ENCODE measurements at regions not wholly inside any gene's neighbourhood (a gene's known extent, or its start where the extent isn't known, plus 50 kb on each side); places are given as distances from the start of the nearest gene placed in this dataset.
"Not testable (repeated sequence)": the region's sequence is repeated elsewhere in the genome, so short reads cannot be mapped to it uniquely, and the experiment has no call there.

DNA sequence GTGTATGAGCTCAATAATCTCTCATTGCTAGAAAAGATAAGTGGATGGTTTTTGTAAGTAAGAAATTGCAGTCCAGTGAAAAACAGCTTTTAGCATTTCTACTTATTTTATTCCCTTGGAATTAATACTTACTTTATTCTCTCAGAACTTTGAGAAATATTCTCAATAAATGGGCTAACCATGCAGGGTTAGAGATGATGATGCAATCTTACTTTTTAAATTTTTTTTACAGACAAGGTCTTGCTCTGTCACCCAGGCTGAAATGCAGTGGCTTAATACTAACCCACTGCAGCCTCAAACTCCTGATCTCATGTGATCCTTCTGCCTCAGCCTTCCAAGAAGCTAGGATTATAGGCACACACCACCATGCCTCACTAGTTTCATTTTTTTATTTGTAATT, 440.8 kb upstream of the ZP4 start (continued):
- TF ChIP-seq HNF4A (conservative IDR thresholded peaks at IDR 0.05), result no peak
- TF ChIP-seq, protein P1, sequence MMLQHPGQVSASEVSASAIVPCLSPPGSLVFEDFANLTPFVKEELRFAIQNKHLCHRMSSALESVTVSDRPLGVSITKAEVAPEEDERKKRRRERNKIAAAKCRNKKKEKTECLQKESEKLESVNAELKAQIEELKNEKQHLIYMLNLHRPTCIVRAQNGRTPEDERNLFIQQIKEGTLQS (IDR thresholded peaks at IDR 0.05), result no peak
- TF ChIP-seq EGR1 (IDR thresholded peaks at IDR 0.05; ENCODE audit: low read depth in 2 of 2), result no peak
- no peak for TF ChIP-seq NR2F2 (IDR thresholded peaks at IDR 0.05)
- TF ChIP-seq, protein P2, sequence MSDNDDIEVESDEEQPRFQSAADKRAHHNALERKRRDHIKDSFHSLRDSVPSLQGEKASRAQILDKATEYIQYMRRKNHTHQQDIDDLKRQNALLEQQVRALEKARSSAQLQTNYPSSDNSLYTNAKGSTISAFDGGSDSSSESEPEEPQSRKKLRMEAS (IDR thresholded peaks at IDR 0.05), result no peak
- TF ChIP-seq HNF4G (IDR thresholded peaks at IDR 0.05), result no peak
- TF ChIP-seq RXRA (IDR thresholded peaks at IDR 0.05), result no peak

DNA sequence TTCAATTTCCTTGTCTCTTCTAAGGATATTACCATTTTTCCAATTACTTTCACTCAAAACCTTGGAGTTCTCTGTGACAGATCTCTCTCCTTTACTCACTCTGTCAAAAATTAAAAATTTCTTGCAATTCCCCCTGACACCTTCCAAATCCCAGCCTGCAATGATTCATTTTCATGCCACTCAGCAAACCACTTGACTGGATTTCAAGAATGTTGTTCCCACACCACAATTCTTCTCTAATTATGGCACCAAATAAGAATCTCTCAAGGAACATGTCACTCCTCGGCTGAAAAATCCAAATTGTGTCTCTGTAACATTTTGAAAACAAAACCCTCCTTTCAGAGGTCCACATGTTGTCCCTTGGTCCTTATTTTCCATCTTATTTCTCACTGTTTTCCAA, 438.9 kb upstream of the ZP4 start:
- H3K9me3 ChIP-seq (ENCODE audit: control insufficient read depth in 4 of 4, low read length in 3 of 4), result no peaks in the 10 kb centered on the region
- H3K4me3 ChIP-seq (ENCODE audit: low read depth in 1 of 3, low read length in 3 of 3), result no peak overlapping the region
- H3K36me3 ChIP-seq (ENCODE audit: control insufficient read depth in 4 of 4, insufficient read depth in 3 of 4, low read depth in 1 of 4, low read length in 3 of 4), result no peaks in the 10 kb centered on the region
- no peak for DNase-seq (ENCODE audit: low spot score)
- no peak for TF ChIP-seq SP1 (IDR thresholded peaks at IDR 0.05)
- no peak overlapping the region for H3K27ac ChIP-seq (ENCODE audit: low read depth in 1 of 2, low read length in 2 of 2)
- WGBS, result 85% methylated on average over 1 of the region's 1 CpG
- no peaks in the 10 kb centered on the region for H3K4me1 ChIP-seq (ENCODE audit: control insufficient read depth in 4 of 4, insufficient read depth in 4 of 4, low read length in 3 of 4)
- no peaks in the 10 kb centered on the region for H3K27me3 ChIP-seq (ENCODE audit: control insufficient read depth in 4 of 4, insufficient read depth in 4 of 4, low read length in 3 of 4)
- H3K9ac ChIP-seq (ENCODE audit: low read depth in 1 of 2, low read length in 2 of 2), result no peak overlapping the region

DNA sequence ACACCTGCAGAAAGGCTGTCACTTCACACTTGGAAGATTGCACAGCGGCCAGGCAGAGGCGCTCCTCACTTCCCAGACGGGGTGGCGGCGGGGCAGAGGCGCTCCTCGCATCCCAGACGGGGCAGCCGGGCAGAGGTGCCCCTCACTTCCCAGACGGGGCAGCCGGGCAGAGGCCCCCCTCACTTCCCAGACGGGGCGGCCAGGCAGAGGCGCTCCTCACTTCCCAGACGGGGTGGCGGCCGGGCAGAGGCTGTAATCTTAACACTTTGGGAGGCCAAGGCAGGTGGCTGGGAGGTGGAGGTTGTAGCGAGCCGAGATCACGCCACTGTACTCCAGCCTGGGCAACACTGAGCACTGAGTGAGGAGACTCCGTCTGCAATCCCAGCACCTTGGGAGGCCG, 436.3 kb upstream of the ZP4 start:
- not testable (repeated sequence) for H3K36me3 ChIP-seq (ENCODE audit: control insufficient read depth in 4 of 4, insufficient read depth in 3 of 4, low read depth in 1 of 4, low read length in 3 of 4); H3K27ac ChIP-seq (ENCODE audit: low read depth in 1 of 2, low read length in 2 of 2); H3K4me3 ChIP-seq (ENCODE audit: low read depth in 1 of 3, low read length in 3 of 3); H3K4me1 ChIP-seq (ENCODE audit: control insufficient read depth in 4 of 4, insufficient read depth in 4 of 4, low read length in 3 of 4); H3K9ac ChIP-seq (ENCODE audit: low read depth in 1 of 2, low read length in 2 of 2); DNase-seq (ENCODE audit: low spot score); H3K27me3 ChIP-seq (ENCODE audit: control insufficient read depth in 4 of 4, insufficient read depth in 4 of 4, low read length in 3 of 4); H3K9me3 ChIP-seq (ENCODE audit: control insufficient read depth in 4 of 4, low read length in 3 of 4)
- 96% methylated on average over 22 of the region's 22 CpGs for WGBS

GRCh38 chr1:238326479-238326878, 435.8 kb upstream of the ZP4 start:
- H3K27me3 ChIP-seq (ENCODE audit: control insufficient read depth in 4 of 4, insufficient read depth in 4 of 4, low read length in 3 of 4); H3K4me1 ChIP-seq (ENCODE audit: control insufficient read depth in 4 of 4, insufficient read depth in 4 of 4, low read length in 3 of 4); DNase-seq (ENCODE audit: low spot score); H3K4me3 ChIP-seq (ENCODE audit: low read depth in 1 of 3, low read length in 3 of 3); H3K9ac ChIP-seq (ENCODE audit: low read depth in 1 of 2, low read length in 2 of 2); H3K9me3 ChIP-seq (ENCODE audit: control insufficient read depth in 4 of 4, low read length in 3 of 4); H3K36me3 ChIP-seq (ENCODE audit: control insufficient read depth in 4 of 4, insufficient read depth in 3 of 4, low read depth in 1 of 4, low read length in 3 of 4); H3K27ac ChIP-seq (ENCODE audit: low read depth in 1 of 2, low read length in 2 of 2): not testable (repeated sequence)
- 51% methylated on average over 9 of the region's 9 CpGs for whole genome bisulfite sequencing

GRCh38 chr1:238324211-238324864, 433.6 kb upstream of the ZP4 start:
- WGBS, result 70% methylated on average over 9 of the region's 9 CpGs

More at GRCh38 chr1:238324211-238324864, 433.6 kb upstream of the ZP4 start:
- Histone ChIP-seq H3K9ac (ENCODE audit: low read depth in 1 of 2, low read length in 2 of 2) (no peak overlapping the region), H3K27ac (ENCODE audit: low read depth in 1 of 2, low read length in 2 of 2) (no peak overlapping the region), H3K9me3 (ENCODE audit: control insufficient read depth in 4 of 4, low read length in 3 of 4) (no peaks in the 10 kb centered on the region), H3K36me3 (ENCODE audit: control insufficient read depth in 4 of 4, insufficient read depth in 3 of 4, low read depth in 1 of 4, low read length in 3 of 4) (no peaks in the 10 kb centered on the region), H3K4me1 (ENCODE audit: control insufficient read depth in 4 of 4, insufficient read depth in 4 of 4, low read length in 3 of 4) (peaks cover 0 to under 1% (median 0%) of the 10 kb centered on the region in 4 donors), H3K4me3 (ENCODE audit: low read depth in 1 of 3, low read length in 3 of 3) (no peak overlapping the region), H3K27me3 (ENCODE audit: control insufficient read depth in 4 of 4, insufficient read depth in 4 of 4, low read length in 3 of 4) (no peaks in the 10 kb centered on the region)
- TF ChIP-seq HNF4A (conservative IDR thresholded peaks at IDR 0.05), result no peak
- TF ChIP-seq RXRA (IDR thresholded peaks at IDR 0.05), result peak in 1 of 2 donors; percentile 7
- DNase-seq (ENCODE audit: low spot score), result no peak
